ENCODE measurements at regions not wholly inside any gene's neighbourhood (a gene's known extent, or its start where the extent isn't known, plus 50 kb on each side); places are given as distances from the start of the nearest gene placed in this dataset.

- TF ChIP-seq POLR2A (IDR thresholded peaks at IDR 0.05; ENCODE audit: low read depth, low read length), result no peak
- no peak for TF ChIP-seq POLR2AphosphoS5 (IDR thresholded peaks at IDR 0.05; ENCODE audit: low read depth, low read length)
- TF ChIP-seq TAF1 (IDR thresholded peaks at IDR 0.05; ENCODE audit: low read depth, low read length), result no peak
Observed at GRCh38 chr12:59027199-59027598, 106.9 kb upstream of the LRIG3 start.
